HG03175 (cell line): ENCODE measurements at regions not wholly inside any gene's neighbourhood (a gene's known extent, or its start where the extent isn't known, plus 50 kb on each side); places are given as distances from the start of the nearest gene placed in this dataset.

Source experiments
- ATAC-seq: cut with Tn5 transposase; IDR thresholded peaks from one replicate; pipeline ENCODE4 v1.9.1; 2021; ENCODE audit warnings: mild to moderate bottlenecking, moderate library complexity; ENCODE audit not compliant: unreplicated experiment

- no peak for ATAC-seq
Measured at GRCh38 chr10:117698809-117699208, 156.3 kb downstream of the EMX2 start.

GRCh38 chr10:117699436-117700075, 157.0 kb downstream of the EMX2 start:
- ATAC-seq, result no peak

DNA sequence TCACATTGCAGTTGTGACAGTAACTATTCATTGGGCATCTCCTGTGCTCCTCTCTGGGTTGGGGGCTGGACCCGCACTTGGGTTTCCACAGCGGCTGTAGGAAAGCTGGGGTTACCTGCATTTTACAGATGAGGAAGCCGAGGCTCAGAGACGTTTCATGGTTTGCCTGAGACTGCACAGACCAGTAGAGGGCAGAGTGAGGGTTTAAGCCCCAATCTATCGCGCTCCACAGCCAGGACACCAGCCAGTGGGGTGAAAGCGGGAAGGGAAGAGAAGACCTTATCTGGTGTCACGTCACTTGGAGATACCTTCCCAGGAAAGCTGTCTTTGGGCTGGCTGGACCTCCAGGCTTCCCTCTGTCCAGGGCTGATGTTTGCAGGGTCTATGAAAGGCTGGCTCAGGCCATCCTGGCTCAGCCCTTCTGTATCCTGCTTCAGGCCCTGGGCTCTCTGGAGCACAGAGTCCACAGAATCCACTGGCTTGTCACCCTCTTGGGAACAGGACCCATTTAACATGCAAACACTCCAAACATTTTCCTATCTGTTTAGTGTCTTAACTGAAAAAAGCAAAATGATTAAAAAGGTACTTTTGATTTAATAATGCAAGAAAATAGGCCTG, 167.7 kb downstream of the EMX2 start:
- ATAC-seq, result no peak

DNA sequence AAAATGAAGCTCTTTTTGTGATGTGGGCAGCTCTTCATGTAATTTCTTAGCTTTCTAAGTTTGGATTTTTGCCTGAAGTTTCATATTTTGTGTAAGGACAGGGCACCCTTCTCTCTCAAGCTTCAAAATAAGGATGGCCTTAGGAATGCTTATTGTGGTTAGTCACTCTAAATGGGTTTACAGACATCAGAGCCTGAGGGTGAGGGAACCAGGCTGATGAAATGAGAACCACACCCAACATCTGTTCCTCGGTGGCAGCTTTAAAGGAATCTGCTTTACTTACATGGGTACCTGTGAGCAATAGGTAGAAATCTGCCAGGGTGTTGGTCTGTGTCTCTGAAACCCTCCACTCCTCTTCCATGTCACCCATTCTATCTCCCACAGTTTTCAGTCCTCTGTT, 174.3 kb downstream of the EMX2 start:
- ATAC-seq, result no peak

GRCh38 chr10:117718986-117719920, 176.7 kb downstream of the EMX2 start:
- ATAC-seq, result no peak

GRCh38 chr10:117720931-117721835, 178.6 kb downstream of the EMX2 start:
- no peak for ATAC-seq

- no peak for ATAC-seq
Measured at GRCh38 chr10:117721873-117722272, 179.3 kb downstream of the EMX2 start.

- ATAC-seq, result no peak
Measured at GRCh38 chr10:117723343-117723742, 180.8 kb downstream of the EMX2 start.

- ATAC-seq, result no peak
Measured at GRCh38 chr10:117725993-117726392, 183.4 kb downstream of the EMX2 start.

DNA sequence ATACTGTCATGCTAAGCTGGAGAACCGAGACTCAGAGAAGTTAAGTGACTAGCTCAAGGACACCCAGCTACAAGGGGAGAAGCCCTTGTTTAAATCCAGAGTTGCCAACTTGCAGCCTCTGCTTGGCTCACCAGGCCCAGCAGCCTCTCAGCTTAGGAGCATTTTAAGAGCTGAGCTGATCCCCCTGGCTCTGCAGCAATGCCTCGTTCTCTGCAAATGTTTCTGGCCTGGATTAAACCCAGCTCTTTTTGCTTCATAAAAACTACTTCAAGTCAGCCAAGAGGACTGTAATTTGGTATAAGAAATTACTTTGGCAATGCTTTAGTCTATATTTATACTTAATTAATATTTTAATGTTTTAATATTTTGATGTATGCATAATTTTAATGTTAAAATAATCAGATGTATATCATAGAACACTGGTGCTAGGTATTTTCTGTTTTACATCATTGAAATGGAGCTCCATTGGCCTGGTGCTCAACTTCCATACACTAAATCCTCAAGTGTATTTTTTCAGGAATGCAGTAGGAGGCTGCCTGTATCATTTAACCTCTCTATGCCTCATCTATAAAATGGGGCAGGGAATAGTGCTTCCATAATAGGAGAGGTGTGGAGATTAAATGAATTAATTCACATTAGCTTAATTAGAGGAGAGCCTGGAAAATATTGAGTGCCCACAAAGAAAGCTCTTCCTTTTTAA, 184.2 kb downstream of the EMX2 start:
- ATAC-seq, result no peak

DNA sequence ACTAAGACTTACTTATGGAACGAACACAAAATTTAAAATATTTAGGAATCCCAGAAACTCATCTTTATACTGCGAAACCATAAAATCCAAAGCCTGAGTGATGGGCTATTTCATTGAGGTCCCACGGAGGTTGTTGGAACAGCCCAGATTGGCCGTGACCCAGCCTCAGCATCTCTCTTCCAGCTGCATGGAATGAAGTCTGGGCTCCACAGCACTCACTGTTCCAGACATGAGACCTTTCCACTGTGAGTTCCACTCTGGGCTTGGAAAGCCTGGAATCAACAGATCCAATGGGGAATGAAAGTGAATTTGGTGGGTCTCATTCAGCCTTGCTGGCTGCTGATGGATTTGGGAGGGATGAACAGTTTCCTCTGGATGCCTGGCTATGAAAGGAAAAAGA, 184.9 kb downstream of the EMX2 start:
- no peak for ATAC-seq

GRCh38 chr10:117728087-117728486, 185.5 kb downstream of the EMX2 start:
- no peak for ATAC-seq

DNA sequence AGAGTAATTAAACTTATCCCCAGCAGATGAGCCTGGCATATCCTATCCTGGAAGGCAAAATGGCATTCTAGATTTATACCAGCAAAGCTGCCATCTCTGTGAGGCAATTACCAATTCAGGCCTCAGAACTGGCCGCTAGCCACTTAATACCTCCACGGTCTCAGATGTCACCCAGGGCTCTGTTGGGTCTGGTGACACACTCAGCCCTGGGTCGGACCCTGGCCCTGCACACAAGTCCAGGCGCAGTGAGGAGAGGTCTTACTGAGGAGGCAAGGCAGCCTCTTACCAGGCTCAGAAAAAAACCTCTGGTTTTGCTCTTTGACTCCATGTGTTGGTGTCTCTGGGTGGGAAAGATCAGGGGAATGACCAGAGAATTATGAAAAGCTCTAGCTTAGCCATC, 186.6 kb downstream of the EMX2 start:
- ATAC-seq, result no peak

DNA sequence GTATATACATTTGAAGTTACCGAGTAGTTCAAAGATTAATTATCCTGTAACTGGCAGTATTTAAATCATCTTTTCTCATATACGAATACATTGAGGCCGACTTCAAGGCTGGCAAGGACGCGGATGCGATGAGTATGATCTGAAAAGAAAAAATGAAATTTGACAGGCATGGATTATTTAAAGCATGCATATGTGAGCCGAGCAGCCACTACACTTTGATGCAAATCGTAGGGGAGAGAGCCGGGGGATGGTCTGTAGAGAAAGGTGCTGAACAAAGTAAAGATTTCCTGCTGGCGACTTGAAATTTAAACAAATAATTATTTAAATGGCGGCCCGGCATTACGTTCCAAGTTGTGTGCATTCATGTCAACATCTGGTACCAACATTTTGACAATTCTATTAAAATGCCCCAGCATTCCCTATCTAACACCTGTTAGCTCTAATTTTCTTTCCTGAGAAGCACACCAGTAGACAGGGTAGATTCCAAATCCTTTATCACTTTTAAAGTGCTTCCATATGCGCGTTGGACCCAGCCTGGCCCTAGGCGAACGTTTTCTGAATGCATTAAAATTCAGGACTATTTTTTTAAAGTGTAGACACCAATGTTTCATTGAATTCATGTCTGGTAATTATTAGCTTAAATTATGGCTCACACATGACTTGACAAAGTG, 188.7 kb downstream of the EMX2 start:
- ATAC-seq, result no peak

DNA sequence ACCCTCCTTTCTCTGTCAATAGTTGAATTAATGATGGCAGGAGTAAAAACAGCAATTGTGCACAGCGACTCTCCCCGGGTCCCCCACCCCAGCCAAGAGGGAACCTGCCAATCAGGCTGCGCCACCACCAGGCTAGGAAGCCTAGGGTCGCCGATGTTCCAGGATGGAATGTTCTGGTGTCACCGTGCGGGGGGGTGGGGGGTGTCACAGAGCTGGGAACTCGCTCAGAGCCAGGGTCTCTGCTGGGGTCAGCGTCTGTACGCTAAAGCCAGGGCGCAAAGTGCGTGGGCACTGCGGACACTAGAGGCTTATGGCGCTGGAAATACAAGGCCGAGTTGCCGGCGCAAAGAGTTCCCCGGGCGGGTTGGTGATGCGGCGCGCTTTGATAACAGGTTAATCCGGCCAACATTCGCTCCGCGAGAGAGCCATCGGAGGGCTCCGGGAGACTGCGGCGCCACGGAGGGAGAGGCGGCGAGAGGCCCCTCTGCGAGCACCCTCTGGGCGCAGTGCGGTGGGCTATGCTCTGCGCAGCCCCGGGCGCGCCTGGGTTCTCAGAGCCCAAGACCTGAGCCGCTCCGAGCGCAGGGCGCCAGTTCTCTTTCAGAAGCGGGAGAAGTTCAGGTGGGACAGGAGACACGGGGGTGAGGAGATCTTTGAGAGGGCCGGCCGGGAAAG, 192.3 kb downstream of the EMX2 start:
- no peak for ATAC-seq

- no peak for ATAC-seq
Measured at GRCh38 chr10:117736655-117737054, 194.1 kb downstream of the EMX2 start.

- no peak for ATAC-seq
Measured at GRCh38 chr10:117740088-117740487, 197.5 kb downstream of the EMX2 start.

DNA sequence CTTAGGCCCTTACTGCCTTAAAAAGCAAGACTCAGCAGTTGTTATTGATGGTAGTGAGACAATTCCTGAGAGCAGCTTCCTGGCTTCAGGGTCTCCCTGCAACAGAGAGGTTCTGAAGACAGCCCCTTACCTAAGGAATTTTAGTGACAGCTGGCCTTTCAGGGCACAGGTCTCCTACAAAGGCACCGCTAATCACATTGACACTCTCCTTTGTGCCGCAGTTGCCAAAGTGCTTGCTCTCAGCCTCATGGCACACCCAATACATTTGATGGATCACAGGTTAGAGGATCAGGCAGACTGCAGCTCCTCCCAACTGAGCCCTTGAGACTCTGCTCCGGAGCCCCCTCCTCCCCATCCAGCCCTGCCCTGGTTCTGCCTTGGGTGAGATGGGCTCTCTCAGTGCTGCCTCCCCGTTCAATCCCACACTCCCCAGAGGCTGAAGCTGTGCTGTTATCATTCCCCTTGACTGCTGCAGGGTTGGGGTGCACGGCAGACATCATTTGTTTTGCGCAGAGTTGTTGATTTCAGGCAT, 198.2 kb downstream of the EMX2 start:
- no peak for ATAC-seq

DNA sequence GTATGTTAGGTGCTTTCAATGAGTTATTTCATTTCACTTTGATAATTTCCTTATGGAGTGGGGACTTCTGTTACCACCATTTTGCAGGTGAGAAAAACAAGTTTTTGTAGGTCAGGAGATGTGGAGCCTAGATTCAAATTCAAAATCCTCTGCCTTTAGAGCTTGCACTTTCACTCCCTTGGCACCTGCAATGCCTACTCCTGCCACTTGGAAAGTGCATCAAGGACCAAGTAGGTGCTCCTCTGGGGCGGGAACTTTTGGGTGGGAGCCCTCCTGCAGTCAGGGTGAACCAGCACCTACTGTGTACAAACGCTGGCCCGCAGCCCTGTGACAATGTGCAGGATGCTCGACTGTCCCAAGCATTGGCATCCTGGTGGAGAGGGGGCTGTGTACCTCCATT, 199.0 kb downstream of the EMX2 start:
- ATAC-seq, result no peak
